GM12878 (cell line): ENCODE measurements at regions not wholly inside any gene's neighbourhood (a gene's known extent, or its start where the extent isn't known, plus 50 kb on each side); places are given as distances from the start of the nearest gene placed in this dataset.

Experiments used
- ATAC-seq: fragments of 200-7000 bp; cut with Tn5 transposase; 3 replicates; pipeline ENCODE4 v1.9.1; 2020; ENCODE audit warnings: mild to moderate bottlenecking, moderate library complexity
- BruUV-seq: library from RNA; stranded (reverse); fragments of 400-500 nt; replicated peaks from 2 replicates; lab custom pipeline; 2021; lab: Mats Ljungman, UMichigan
- CTCF ChIA-PET: fragments of 300-600 bp; sonication (Branson Sonifier 250); formaldehyde crosslinking; extraction: SDS; loops from one replicate; lab custom pipeline; 2021; ENCODE audit warnings: inconsistent platforms; lab: Yijun Ruan, JAX
- POLR2A ChIA-PET: fragments of 350-600 bp; formaldehyde crosslinking; extraction: SDS; loops from one replicate; lab custom pipeline; 2021; ENCODE audit warnings: inconsistent platforms; lab: Charles Lee
- RAD21 ChIA-PET: fragments of 300-600 bp; sonication (Branson Sonifier 250); formaldehyde crosslinking; loops from one replicate; lab custom pipeline; 2023; ENCODE audit warnings: antibody characterized with exemption; ENCODE audit not compliant: unreplicated experiment; lab: Charles Lee
- SMC1A ChIA-PET: fragments of 300-600 bp; sonication (Branson Sonifier 250); formaldehyde crosslinking; loops from one replicate; lab custom pipeline; 2023; ENCODE audit not compliant: unreplicated experiment, uncharacterized antibody; lab: Charles Lee
- DNase-seq: peaks from one replicate; pipeline ENCODE4 v3.0.0-alpha.2; 2011; ENCODE audit warnings: low read depth, low spot score
- FAIRE-seq: peaks from 3 replicates; lab custom pipeline; 2011; peaks lifted over from hg19 to GRCh38; lab: Jason Lieb, UNC
- H2AFZ ChIP-seq: 2 replicates; pipeline ENCODE4 v1.6.0; 2011; ENCODE audit warnings: low read depth, low read length, control low read depth; ENCODE audit not compliant: control insufficient read depth
- H3K27ac ChIP-seq: 2 replicates; pipeline ENCODE4 v1.5.1; 2011; ENCODE audit warnings: control low read depth; ENCODE audit not compliant: control insufficient read depth, insufficient read depth
- H3K27me3 ChIP-seq, 2 experiments: replicated peaks in 1 of 2; 2 replicates each; pipeline versions ENCODE4 v1.6.0 to v1.6.1; 2011; ENCODE audit warnings: low read length in 1 of 2; ENCODE audit not compliant: control insufficient read depth in 2 of 2, insufficient read depth in 2 of 2
- H3K36me3 ChIP-seq, 2 experiments: 2 replicates each; pipeline ENCODE4 v1.5.1; 2011; ENCODE audit warnings: low read length in 1 of 2; ENCODE audit not compliant: control insufficient read depth in 2 of 2, insufficient read depth in 2 of 2
- H3K4me1 ChIP-seq: 2 replicates; pipeline ENCODE4 v1.6.1; 2011; ENCODE audit warnings: mild to moderate bottlenecking, low read length, moderate library complexity, mixed read lengths; ENCODE audit not compliant: control insufficient read depth, insufficient read depth
- H3K4me2 ChIP-seq: 2 replicates; pipeline ENCODE4 v1.6.0; 2011; ENCODE audit warnings: control low read depth; ENCODE audit not compliant: control insufficient read depth, insufficient read depth
- H3K4me3 ChIP-seq: fragments of 200-600 bp; sonication (generic); 2 replicates; pipeline ENCODE4 v1.5.1; 2016
- H3K79me2 ChIP-seq: 2 replicates; pipeline ENCODE4 v1.6.0; 2011; ENCODE audit warnings: low read length; ENCODE audit not compliant: control insufficient read depth, insufficient read depth
- H3K9ac ChIP-seq: 2 replicates; pipeline ENCODE4 v1.8.0; 2011; ENCODE audit warnings: low read length, control low read depth, mixed read lengths; ENCODE audit not compliant: control insufficient read depth, insufficient read depth
- H3K9me3 ChIP-seq: replicated peaks from 3 replicates; pipeline ENCODE4 v1.5.1; 2011; ENCODE audit warnings: mild to moderate bottlenecking, low read length; ENCODE audit not compliant: control insufficient read depth, insufficient read depth
- H4K20me1 ChIP-seq: 2 replicates; pipeline ENCODE4 v1.6.0; 2011; ENCODE audit not compliant: control insufficient read depth, insufficient read depth
- CEBPB ChIP-seq, 2 experiments: fragments of 150-350 bp in 1 of 2; IDR thresholded peaks; 2 replicates each; pipeline ENCODE4 v1.6.1; 2012 to 2014; ENCODE audit warnings: low read depth in 2 of 2, low read length in 2 of 2, borderline replicate concordance in 1 of 2, inconsistent platforms in 1 of 2
- GABPA ChIP-seq: IDR thresholded peaks from 2 replicates; pipeline ENCODE4 v1.6.1; 2014; ENCODE audit warnings: antibody characterized with exemption, low read depth, mild to moderate bottlenecking, inconsistent platforms
- HDGF ChIP-seq: fragments of 450-650 bp; IDR thresholded peaks from 2 replicates; pipeline ENCODE4 v1.6.1; 2016; ENCODE audit warnings: antibody characterized with exemption
- NFIC ChIP-seq: IDR thresholded peaks from 2 replicates; pipeline ENCODE4 v1.6.1; 2012; ENCODE audit warnings: low read depth, mild to moderate bottlenecking, inconsistent platforms, low read length, moderate library complexity
- RBBP5 ChIP-seq: fragments of 200-600 bp; sonication (generic); conservative IDR thresholded peaks from 2 replicates; pipeline ENCODE4 v1.6.1; 2016
- SMARCA5 ChIP-seq: fragments of 450-650 bp; IDR thresholded peaks from 2 replicates; pipeline ENCODE4 v1.6.1; 2017; ENCODE audit warnings: mild to moderate bottlenecking
- STAT1 ChIP-seq: fragments of 450-650 bp; conservative IDR thresholded peaks from 2 replicates; pipeline ENCODE4 v1.6.1; 2014; ENCODE audit warnings: antibody characterized with exemption, mild to moderate bottlenecking
- WGBS: methylation state at CpG from one replicate; pipeline ENCODE4 v1.1.6; 2016; ENCODE audit warnings: low lambda C conversion rate; ENCODE audit not compliant: insufficient replicate concordance, insufficient coverage; ENCODE audit errors: missing lambda C conversion rate; 5-methylcytosine and 5-hydroxymethylcytosine counted together
- in situ Hi-C: fragments of 300-500 bp; cut with MboI; formaldehyde crosslinking; loops from 9 replicates; pipeline ENCODE4 v1.14.3; 2018; ENCODE audit warnings: mixed read lengths
- intact Hi-C: fragments of 100-400 bp; cut with micrococcal nuclease; formaldehyde crosslinking; loops from one replicate; pipeline ENCODE4 v1.14.2; 2022; ENCODE audit not compliant: unreplicated experiment
- TF ChIP-seq, protein P1 (sequence below): IDR thresholded peaks from 2 replicates; pipeline ENCODE4 v1.6.1; 2011; ENCODE audit warnings: borderline replicate concordance, low read depth, mild to moderate bottlenecking, moderate library complexity, low read length; ENCODE audit not compliant: insufficient read depth, poor library complexity, severe bottlenecking
- TF ChIP-seq, protein P2 (sequence below): IDR thresholded peaks from 2 replicates; pipeline ENCODE4 v1.6.1; 2012; ENCODE audit warnings: low read depth, low read length, improper control_type of control experiment
- TF ChIP-seq, protein P3 (sequence below): fragments of 450-650 bp; IDR thresholded peaks from 2 replicates; pipeline ENCODE4 v1.6.1; 2018; ENCODE audit warnings: borderline replicate concordance, mild to moderate bottlenecking; ENCODE audit not compliant: partially characterized antibody

DNA sequence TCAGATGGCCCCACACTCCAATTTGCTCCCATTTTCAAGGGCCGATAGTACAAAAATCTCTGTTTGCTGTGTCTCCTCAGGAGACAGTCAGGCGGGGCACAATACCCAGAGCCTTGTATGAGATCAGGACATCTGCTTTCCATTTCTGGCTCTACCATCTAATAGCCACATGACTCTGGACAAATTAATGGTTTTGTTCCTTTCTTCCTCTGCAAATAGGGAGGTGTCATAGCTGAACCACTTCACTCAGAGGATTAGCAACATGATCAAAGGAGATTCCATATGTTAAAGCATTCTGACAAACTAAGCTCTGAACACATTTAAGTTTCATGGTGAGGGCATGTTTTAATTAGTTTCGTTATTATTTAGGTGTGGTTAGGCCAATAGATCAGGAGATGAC, 602.1 kb upstream of the SYT4 start:
- Histone ChIP-seq H3K4me3 (no peak overlapping the region), H3K27me3 (no peaks in the 10 kb centered on the region), H3K4me2 (no peak overlapping the region), H3K27ac (no peak overlapping the region), H3K79me2 (no peaks in the 10 kb centered on the region), H3K9ac (no peak overlapping the region), H3K36me3 (no peaks in the 10 kb centered on the region), H3K4me1 (no peaks in the 10 kb centered on the region), H3K9me3 (no peaks in the 10 kb centered on the region), H4K20me1 (no peaks in the 10 kb centered on the region), H2AFZ (no peak overlapping the region)
- FAIRE-seq: no peak
- SMC1A ChIA-PET: no interaction called here
- CTCF ChIA-PET: no interaction called here
- RAD21 ChIA-PET: no interaction called here
- intact Hi-C loops (no loop called here), in situ Hi-C loops (no loop called here)
- no peak for ATAC-seq
- POLR2A ChIA-PET: no interaction called here
- no peak for DNase-seq
- WGBS: 22% methylated on average over 3 of the region's 3 CpGs
- BruUV-seq: no TSS peak
- no peak for TF ChIP-seq GABPA
- TF ChIP-seq, all 136 proteins: peak for 0

DNA sequence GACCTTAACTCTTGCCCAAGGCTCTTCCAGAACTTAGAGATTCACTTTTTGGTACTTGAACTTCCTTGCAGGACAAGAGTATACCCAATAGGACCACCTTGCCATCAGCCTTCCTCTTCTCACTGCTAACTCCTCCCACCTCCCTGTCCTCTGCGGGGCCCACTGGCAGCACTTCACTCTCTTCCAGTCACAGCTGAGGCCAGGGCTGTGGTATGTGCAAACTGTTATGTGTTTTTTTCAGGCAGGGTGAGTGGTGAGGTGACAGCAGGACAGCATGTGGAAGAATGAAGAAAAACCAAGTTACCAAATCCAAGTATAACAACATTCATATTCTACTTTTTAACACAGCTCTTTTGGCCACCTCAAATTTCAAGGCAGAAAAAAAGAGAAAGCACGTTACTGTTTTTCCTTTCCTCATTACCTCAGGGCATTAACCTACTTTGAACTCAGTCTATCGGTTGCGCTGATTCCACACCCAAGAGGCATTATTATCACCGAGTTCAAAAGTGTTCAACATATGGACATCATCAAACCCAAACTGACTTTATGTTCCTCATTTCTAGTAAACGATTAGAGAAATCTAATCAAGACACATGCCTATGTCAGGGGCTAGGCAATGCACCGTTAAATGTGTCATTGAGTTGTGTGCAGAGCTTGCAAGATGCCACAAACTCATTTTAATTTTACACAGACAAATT, 605.2 kb upstream of the SYT4 start:
- RAD21 ChIA-PET: no interaction called here
- H3K9ac ChIP-seq: no peak overlapping the region
- H3K27ac ChIP-seq: no peak overlapping the region
- SMC1A ChIA-PET: interaction anchor here (0.7 kb wide), 1 partner anchor 31 kb away, joined by 4 read pairs; no protein-coding TSS in a partner anchor
- no peak overlapping the region for H3K4me2 ChIP-seq
- TF ChIP-seq, protein P1, sequence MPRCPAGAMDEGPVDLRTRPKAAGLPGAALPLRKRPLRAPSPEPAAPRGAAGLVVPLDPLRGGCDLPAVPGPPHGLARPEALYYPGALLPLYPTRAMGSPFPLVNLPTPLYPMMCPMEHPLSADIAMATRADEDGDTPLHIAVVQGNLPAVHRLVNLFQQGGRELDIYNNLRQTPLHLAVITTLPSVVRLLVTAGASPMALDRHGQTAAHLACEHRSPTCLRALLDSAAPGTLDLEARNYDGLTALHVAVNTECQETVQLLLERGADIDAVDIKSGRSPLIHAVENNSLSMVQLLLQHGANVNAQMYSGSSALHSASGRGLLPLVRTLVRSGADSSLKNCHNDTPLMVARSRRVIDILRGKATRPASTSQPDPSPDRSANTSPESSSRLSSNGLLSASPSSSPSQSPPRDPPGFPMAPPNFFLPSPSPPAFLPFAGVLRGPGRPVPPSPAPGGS: no peak
- TF ChIP-seq, protein P2, sequence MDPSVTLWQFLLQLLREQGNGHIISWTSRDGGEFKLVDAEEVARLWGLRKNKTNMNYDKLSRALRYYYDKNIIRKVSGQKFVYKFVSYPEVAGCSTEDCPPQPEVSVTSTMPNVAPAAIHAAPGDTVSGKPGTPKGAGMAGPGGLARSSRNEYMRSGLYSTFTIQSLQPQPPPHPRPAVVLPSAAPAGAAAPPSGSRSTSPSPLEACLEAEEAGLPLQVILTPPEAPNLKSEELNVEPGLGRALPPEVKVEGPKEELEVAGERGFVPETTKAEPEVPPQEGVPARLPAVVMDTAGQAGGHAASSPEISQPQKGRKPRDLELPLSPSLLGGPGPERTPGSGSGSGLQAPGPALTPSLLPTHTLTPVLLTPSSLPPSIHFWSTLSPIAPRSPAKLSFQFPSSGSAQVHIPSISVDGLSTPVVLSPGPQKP: no peak
- TF ChIP-seq SMARCA5: no peak
- no peak for TF ChIP-seq RBBP5
- TF ChIP-seq HDGF: no peak
- TF ChIP-seq, protein P3, sequence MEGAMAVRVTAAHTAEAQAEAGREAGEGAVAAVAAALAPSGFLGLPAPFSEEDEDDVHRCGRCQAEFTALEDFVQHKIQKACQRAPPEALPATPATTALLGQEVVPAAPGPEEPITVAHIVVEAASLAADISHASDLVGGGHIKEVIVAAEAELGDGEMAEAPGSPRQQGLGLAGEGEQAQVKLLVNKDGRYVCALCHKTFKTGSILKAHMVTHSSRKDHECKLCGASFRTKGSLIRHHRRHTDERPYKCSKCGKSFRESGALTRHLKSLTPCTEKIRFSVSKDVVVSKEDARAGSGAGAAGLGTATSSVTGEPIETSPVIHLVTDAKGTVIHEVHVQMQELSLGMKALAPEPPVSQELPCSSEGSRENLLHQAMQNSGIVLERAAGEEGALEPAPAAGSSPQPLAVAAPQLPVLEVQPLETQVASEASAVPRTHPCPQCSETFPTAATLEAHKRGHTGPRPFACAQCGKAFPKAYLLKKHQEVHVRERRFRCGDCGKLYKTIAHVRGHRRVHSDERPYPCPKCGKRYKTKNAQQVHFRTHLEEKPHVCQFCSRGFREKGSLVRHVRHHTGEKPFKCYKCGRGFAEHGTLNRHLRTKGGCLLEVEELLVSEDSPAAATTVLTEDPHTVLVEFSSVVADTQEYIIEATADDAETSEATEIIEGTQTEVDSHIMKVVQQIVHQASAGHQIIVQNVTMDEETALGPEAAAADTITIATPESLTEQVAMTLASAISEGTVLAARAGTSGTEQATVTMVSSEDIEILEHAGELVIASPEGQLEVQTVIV: no peak
- TF ChIP-seq NFIC: no peak
- TF ChIP-seq CEBPB (IDR thresholded peaks at IDR 0.05; ENCODE audit: borderline replicate concordance in 1 of 2, low read depth in 2 of 2, low read length in 2 of 2): no peak
- no peak for TF ChIP-seq STAT1
- TF ChIP-seq, all 136 proteins: peak for 0
- ChIA-PET POLR2A (no interaction called here), CTCF (no interaction called here)
- Histone ChIP-seq H3K4me1 (no peaks in the 10 kb centered on the region), H3K27me3 (no peaks in the 10 kb centered on the region), H3K36me3 (no peaks in the 10 kb centered on the region), H2AFZ (no peak overlapping the region), H3K4me3 (no peak overlapping the region), H3K79me2 (no peaks in the 10 kb centered on the region), H4K20me1 (no peaks in the 10 kb centered on the region), H3K9me3 (no peaks in the 10 kb centered on the region)
- FAIRE-seq (no peak), ATAC-seq (no peak), DNase-seq (no peak)
- in situ Hi-C loops (no loop called here), intact Hi-C loops (no loop called here)
- 39% methylated on average over 7 of the region's 7 CpGs for WGBS
- no TSS peak for BruUV-seq
